GM23338 (cell line): ENCODE measurements at regions not wholly inside any gene's neighbourhood (a gene's known extent, or its start where the extent isn't known, plus 50 kb on each side); places are given as distances from the start of the nearest gene placed in this dataset.

Source experiments
- CREB1 ChIP-seq: fragments of 250-450 bp; sonication (Bioruptor Pico); IDR thresholded peaks from 2 replicates; pipeline ENCODE4 v1.5.0; 2020; ENCODE audit warnings: low read depth, mild to moderate bottlenecking, moderate library complexity
- CTCF ChIP-seq, 2 experiments: fragments of 200-600 bp in 1 of 2; sonication (generic) in 1 of 2; conservative IDR thresholded peaks; 2 replicates each; pipeline versions ENCODE4 v1.5.1 to v1.6.1; 2016 to 2017; ENCODE audit warnings: antibody characterized with exemption in 2 of 2, low read depth in 2 of 2, mild to moderate bottlenecking in 2 of 2, moderate library complexity in 1 of 2
- ETS1 ChIP-seq: IDR thresholded peaks from 2 replicates; pipeline ENCODE4 v1.6.1; 2016; ENCODE audit warnings: antibody characterized with exemption
- EZH2 ChIP-seq: fragments of 200-600 bp; sonication (generic); IDR thresholded peaks from one replicate; pipeline ENCODE4 v1.8.0; 2017; ENCODE audit warnings: antibody characterized with exemption, mild to moderate bottlenecking, low read depth; ENCODE audit not compliant: unreplicated experiment
- EZH2phosphoT487 ChIP-seq: fragments of 200-600 bp; sonication (generic); IDR thresholded peaks from one replicate; pipeline ENCODE4 v1.8.1; 2018; ENCODE audit warnings: antibody characterized with exemption; ENCODE audit not compliant: unreplicated experiment
- JUNB ChIP-seq: IDR thresholded peaks from one replicate; pipeline ENCODE4 v1.6.1; 2016; ENCODE audit warnings: antibody characterized with exemption; ENCODE audit not compliant: unreplicated experiment
- NANOG ChIP-seq: IDR thresholded peaks from 2 replicates; pipeline ENCODE4 v1.6.1; 2016; ENCODE audit warnings: antibody characterized with exemption, borderline replicate concordance
- POLR2AphosphoS5 ChIP-seq: IDR thresholded peaks from 2 replicates; pipeline ENCODE4 v1.6.1; 2016; ENCODE audit warnings: antibody characterized with exemption, low read depth
- REST ChIP-seq: IDR thresholded peaks from one replicate; pipeline ENCODE4 v1.6.1; 2018; ENCODE audit warnings: antibody characterized with exemption; ENCODE audit not compliant: unreplicated experiment
- STAT1 ChIP-seq: IDR thresholded peaks from one replicate; pipeline ENCODE4 v1.6.1; 2016; ENCODE audit warnings: antibody characterized with exemption; ENCODE audit not compliant: unreplicated experiment
- ZNF114 ChIP-seq: fragments of 250-450 bp; sonication (Bioruptor Pico); IDR thresholded peaks from 2 replicates; pipeline ENCODE4 v1.5.0; 2020; ENCODE audit warnings: mild to moderate bottlenecking, moderate library complexity
- ZNF331 ChIP-seq: fragments of 250-450 bp; sonication (Bioruptor Pico); IDR thresholded peaks from 2 replicates; pipeline ENCODE4 v1.5.0; 2020; ENCODE audit warnings: low read depth, mild to moderate bottlenecking, moderate library complexity
- ZNF462 ChIP-seq: fragments of 250-450 bp; sonication (Bioruptor Pico); IDR thresholded peaks from 2 replicates; pipeline ENCODE4 v1.5.0; 2020; ENCODE audit warnings: mild to moderate bottlenecking, moderate library complexity

GRCh38 chr15:85973584-85974347 is 105.9 kb upstream of the AGBL1 start:
- no peak for TF ChIP-seq CTCF (conservative IDR thresholded peaks at IDR 0.05; ENCODE audit: low read depth in 2 of 2)
- no peak for TF ChIP-seq EZH2phosphoT487
- no peak for TF ChIP-seq EZH2
- TF ChIP-seq POLR2AphosphoS5: no peak
- no peak for TF ChIP-seq CREB1 (CRISPR knock-in tag)
- TF ChIP-seq REST: no peak
- TF ChIP-seq NANOG: no peak
- no peak for TF ChIP-seq ZNF462 (CRISPR knock-in tag)
- TF ChIP-seq JUNB: no peak
- no peak for TF ChIP-seq ETS1
- no peak for TF ChIP-seq ZNF331 (CRISPR knock-in tag)
- no peak for TF ChIP-seq STAT1
- TF ChIP-seq ZNF114 (CRISPR knock-in tag): no peak
